ENCODE measurements at regions not wholly inside any gene's neighbourhood (a gene's known extent, or its start where the extent isn't known, plus 50 kb on each side); places are given as distances from the start of the nearest gene placed in this dataset.

DNA sequence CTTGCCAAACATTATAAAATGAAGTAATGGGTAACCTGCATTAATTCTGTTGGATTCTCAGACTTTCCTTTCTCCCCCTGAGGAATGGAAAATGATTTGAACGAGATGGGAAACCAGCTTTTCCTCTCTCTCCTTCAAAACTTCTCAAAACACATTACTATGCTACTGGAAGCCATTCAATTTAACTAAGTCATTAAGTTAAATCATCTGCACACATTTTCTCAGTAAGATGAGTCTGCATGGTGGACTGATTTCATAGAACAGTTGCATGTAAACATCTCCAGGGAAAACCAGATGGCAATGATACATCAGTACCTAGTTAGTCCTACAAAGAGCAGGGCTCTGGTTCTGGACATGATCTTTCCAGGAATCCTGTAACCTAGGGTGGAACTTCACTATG is 59.9 kb downstream of the BMP4 start:
- no peak for DNase-seq (ENCODE audit: low read depth in 3 of 3, low spot score in 2 of 3)

DNA sequence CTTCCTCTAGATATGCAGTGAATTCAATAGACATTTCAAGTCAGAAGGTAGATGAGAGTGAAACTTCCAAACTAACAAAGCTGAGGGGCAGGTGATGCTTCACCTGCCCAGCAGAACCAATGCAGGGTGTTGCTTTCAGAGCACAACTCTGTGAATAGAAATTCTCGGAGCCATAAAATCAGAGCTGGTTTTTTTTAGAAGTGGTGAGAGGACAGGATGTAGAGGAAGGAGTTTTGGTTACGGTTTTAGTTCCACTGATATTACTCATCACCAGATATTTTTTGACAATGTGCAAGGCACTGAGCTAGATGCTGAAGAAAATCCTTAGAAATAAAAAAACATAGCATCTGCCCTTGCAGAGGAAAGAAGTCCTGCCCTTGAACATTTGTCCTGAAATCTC is 62.2 kb downstream of the BMP4 start:
- DNase-seq (ENCODE audit: low read depth in 3 of 3, low spot score in 2 of 3) = no peak

DNA sequence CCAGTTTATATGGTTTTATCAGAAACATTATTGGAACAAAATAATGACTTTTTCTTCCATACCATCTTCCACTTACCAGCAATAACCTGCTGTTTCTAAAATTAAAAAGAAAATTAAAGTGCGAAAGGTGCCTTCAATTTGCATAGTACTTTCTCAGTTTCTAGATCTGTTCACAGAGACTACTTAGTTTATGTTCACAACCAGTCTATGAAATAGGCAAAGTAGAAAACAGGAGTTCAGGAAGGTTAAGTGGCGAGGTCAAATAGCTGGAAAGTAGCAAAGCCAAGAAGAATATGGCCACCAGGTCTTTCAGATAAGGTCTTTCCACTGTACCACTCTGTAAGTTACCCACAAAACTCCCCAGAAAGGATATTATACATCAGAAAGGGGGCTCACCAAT is 63.3 kb downstream of the BMP4 start:
- no peak for DNase-seq (ENCODE audit: low read depth in 3 of 3, low spot score in 2 of 3)

DNA sequence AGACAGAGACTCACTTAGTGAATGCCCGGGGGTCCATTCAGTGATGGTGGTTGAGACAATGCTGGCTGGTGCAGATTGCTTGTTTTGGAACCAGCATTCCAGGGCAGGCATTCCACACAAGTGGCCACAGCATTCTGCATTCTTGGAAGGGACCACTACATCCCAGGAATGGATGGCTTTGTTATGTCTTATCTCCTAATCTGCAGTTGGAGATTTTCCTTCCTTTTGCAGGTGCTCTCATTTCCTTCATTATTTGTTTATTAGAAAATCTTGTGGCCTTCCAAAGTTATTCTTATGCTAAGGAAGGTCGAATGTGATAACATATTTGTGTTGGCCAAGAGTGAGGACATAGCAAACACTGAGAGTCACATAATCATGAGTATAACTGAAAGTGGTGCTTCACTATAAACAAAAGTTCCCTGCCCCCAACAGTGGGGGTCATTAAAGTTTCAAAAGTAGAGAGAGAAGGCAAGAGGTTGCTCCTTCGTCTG is 66.0 kb downstream of the BMP4 start:
- DNase-seq (ENCODE audit: low read depth in 3 of 3, low spot score in 2 of 3) = no peak

DNA sequence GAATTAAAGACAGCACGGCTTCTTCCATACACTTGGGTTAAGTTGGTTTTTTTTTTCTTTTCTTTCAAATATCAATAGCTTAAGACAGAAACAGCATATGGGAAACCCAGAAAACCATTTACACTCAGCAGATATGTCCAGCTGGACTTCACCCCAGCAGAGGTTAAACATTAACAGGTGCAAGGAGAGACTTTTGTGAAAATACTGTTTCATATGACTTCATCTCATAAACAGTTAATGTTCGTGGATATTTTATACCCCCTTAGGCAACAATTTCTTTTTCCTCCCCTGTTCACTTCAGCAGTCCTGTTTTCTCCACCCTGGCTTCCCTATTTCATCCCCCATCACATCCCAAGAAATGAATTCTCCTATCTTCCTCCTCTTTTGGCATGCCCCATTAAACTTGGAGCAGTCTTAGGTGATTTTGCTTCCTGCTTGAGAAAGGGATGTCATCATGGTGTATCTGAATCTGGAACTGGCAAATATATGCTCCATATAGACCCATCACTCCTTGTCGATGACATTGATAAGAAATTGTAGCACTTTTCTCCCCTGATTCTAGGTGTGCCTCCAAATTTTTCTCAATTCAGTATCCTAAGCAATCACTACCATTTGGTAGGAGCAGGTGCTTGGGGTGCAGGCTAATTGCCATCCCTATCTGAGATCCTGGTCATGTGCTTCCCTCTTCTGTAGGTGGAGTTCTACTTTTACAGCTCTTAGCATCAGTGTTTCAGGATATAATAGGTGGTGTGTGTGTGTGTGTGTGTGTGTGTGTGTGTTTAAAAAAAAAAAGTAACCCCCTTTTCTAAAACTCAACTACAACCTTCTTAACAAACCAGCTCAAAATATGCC is 67.9 kb downstream of the BMP4 start:
- no peak for DNase-seq (ENCODE audit: low read depth in 3 of 3, low spot score in 2 of 3)

DNA sequence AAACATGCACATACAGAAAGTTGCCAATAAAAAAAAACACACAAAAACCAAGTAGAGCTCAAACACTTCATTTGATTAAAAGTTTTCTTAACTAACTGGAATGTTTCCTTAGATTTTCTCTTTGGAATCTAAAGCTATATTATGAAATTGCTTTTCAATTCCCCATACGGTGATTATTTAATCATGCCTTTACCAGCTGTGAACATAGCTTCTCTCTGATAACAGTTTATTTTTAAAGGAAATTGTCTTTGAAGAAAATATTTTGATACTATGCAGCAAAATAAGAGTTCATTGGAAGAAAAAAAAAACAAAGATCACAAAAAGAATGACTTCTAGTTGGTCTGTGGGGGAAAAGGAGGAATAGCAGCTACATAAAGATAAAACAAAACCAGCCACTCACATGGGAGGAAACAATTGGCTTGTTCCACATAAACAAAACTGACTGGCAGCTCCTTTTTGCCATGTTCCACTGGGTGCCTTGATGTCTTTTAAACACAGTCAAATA is 71.4 kb downstream of the BMP4 start:
- DNase-seq (ENCODE audit: low read depth in 3 of 3, low spot score in 2 of 3) = no peak

DNA sequence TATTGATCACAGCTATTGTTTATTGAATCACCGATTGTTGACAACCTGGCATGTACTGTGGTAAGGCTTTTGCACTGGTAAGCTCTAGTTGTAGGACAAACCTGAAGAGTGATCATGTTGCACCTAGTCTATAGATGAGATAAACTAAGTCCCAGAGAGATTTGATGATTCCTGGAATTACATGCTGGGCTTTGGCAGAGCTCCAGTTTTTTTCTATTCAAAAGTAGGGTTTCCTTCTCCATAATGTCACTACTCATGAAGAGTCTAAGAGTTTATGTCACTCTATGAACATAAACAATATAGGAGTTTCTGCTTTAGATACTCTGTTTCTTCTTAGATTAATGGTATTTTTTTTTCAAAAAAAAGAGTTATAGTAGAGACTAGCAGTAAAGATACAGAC is 72.0 kb downstream of the BMP4 start:
- no peak for DNase-seq (ENCODE audit: low read depth in 3 of 3, low spot score in 2 of 3)

DNA sequence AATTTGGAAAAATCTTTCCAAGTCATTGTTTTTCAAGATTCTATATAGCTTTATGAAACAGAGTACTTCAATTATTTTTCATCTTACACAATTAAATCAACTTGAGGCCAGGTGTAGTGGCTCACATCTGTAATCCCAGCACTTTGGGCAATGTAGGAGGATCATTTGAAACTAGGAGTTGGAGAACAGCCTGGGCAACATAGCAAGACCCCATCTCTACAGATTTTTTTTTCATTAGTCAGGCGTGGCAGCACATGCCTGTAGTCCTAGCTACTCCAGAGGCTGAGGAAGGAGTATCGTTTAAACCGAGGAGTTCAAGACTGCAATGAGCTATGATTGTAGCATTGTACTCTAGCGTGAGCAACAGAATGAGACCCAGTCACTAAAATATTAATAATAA is 72.9 kb downstream of the BMP4 start:
- no peak for DNase-seq (ENCODE audit: low read depth in 3 of 3, low spot score in 2 of 3)

DNA sequence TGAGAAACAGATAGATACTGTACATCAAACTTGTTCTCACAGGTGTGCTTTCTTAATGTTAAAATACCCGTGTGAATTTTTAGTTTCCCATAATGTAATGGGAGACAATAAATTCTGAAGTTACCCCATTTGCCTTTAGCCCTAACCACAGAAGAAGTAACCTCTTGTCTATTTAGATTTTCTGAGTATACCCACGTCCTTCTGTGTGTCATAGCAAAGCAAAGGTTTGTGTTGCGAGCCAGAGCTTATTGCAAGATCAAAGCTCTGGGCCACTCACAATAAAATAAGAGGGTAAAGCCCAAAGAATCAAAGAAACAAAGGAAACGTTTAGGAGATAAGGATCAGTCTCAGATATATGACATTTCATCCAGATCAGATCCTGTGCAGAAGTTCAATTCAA is 73.9 kb downstream of the BMP4 start:
- no peak for DNase-seq (ENCODE audit: low read depth in 3 of 3, low spot score in 2 of 3)

DNA sequence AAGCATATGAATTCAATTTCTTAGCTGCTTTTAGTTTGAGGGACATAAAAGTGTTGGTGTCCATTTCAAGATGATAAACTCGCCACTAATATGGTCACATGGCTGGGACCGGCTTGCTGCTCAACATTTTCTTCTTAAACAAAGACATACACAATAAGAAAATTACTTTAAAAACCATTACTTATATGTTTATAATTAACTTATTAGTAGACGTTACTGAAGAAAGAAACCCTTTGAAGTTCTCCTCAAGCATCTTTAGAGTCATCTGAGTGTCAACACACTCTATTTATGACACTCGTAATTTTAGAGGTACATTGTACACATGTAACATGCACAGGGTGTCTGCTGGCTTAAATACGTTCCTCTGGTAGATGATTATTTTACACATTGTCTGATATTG is 74.7 kb downstream of the BMP4 start:
- DNase-seq (ENCODE audit: low read depth in 3 of 3, low spot score in 2 of 3) = no peak

DNA sequence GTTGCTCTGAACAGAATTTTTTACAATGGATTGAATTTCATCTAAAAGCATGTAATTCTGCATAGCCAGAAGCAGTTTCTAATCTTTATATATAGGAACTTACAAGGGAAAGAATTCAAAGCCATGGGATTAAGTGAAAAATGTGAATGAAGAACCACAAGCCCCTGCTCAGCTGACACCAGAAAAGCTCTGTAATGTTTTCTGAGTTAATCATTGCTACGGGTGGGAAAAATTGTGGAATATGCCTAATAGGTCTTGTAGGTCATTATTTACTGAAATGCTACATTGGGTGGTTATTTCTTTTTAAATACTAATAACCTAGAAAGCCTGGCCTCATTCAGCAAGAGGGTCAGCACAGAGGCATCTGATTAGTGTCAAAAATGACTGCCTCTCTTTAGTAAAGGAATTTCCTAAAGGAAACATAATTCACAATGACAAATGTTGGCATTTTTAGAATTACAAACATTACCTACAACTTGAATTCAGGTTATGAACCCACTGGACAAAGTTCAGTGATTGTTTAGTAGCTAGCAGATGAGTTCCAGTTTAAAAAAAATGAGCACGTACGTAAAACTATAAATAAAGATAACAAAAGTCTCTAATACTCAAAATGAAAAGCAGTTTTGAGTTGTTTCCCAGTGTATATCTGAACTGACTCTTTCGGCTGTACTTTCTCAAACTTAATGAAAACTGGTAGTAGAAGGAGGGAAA is 75.3 kb downstream of the BMP4 start:
- no peak for DNase-seq (ENCODE audit: low read depth in 3 of 3, low spot score in 2 of 3)

DNA sequence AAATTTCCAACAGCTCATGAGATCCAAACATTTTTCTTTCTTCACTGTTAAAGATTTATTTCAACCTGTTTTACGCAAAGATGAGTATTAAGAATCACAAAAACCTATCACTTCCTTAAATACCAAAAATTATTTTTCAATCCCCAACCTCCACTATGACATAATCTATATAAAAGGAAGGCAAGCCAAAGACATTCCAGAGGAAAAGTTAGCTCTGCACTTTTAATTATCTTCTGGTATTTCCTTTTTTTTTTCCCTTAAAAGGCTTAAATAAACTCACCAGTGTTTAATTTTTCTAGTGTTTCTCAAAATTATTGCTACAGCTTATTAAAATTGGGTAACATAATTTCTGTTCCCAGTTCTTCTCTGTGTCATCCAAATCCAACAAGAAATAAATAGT is 75.9 kb downstream of the BMP4 start:
- no peak for DNase-seq (ENCODE audit: low read depth in 3 of 3, low spot score in 2 of 3)

DNA sequence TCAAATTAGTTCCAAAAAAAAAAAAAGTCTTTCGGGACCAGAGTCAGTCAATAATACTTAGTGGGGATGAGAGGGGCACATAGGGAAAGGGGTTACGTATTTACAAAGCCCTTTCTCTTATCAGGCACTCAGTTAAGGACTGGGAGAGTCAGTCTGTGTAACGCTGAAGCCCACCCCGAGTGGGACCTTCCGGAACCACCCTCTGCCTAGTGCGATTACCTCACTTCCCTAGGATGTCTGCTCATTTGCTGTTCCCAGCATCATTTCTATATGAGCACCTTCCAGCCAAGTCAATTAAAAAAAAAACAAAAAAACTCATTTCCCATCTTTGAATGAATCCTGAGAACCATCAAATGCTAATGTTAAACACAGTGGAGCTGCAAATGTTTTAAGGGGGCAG is 76.9 kb downstream of the BMP4 start:
- DNase-seq (ENCODE audit: low read depth in 3 of 3, low spot score in 2 of 3) = no peak

DNA sequence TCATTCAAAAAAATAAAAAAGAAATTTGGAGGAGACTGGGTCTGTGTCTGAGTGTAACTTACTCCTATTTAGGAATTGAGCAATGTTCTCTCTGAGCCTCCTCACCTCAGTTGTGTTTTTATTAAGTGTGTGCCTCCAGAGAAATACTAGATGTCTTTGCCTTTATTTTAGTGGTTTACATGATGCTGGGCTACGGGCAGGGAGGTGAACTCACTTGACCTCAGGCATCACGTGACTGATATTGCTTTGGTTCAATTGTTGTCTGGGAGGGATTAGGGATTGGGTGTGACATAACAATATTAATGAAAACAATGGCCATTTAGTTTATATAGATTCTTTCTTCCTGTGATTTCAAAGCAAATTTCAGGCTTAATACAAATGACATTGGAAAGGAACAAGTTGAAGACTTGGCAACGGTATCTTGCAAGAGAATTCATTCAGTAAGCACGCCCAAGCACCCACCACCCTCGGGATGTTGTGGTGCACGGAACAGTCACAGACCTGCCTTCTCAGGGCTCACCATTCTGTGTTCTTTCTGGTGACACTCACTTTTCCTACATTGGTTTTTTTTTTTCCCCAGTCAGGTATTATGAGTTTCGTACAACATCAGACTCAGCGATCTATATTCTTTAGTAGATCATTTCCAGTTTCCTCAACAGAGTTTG is 77.5 kb downstream of the BMP4 start:
- no peak for DNase-seq (ENCODE audit: low read depth in 3 of 3, low spot score in 2 of 3)

DNA sequence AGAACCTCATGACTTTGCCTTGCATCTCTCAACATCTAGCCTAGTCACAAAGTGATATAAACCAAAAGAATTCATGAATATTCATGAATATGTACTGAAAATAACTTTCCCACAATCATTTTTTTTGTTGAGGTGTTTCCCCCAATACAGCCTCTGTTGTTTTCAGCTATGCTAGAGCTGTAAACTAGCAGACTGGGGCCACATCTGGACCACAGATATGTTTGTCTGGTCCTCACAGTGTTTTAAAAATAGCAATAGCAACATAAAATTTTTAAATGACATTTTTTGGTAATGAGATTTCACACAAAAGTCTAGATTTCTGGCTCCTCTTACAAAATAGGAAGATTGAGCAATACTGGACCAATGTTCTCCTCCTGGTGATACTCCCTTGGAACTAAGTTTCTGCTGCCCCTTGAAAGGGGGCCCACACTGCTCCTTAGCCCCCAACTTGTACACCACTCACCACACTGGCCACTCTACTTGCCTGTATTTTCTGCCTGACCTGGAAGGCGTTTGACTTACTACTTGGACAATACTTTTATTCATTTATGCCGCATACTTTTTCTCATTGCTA is 81.2 kb downstream of the BMP4 start:
- DNase-seq (ENCODE audit: low read depth in 3 of 3, low spot score in 2 of 3) = no peak

DNA sequence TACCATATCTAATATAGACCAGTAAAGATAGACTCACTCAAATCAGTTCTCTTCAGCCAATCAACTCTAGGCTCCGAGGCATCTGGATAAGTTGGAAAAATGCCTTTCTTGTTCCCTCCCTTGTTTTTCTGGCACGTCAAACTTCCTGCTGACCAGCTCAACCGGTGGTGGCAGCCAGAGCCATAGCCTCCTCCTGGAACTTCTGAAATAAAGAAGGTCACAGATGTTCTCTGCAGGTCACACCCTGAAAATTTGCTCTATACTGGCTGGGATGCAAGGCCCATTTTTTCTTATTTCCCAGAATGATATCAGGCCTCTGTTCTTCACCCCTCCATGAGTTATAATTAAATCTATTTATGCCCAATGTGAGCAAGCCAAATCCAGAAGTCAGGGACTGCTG is 81.9 kb downstream of the BMP4 start:
- DNase-seq (ENCODE audit: low read depth in 3 of 3, low spot score in 2 of 3) = no peak

DNA sequence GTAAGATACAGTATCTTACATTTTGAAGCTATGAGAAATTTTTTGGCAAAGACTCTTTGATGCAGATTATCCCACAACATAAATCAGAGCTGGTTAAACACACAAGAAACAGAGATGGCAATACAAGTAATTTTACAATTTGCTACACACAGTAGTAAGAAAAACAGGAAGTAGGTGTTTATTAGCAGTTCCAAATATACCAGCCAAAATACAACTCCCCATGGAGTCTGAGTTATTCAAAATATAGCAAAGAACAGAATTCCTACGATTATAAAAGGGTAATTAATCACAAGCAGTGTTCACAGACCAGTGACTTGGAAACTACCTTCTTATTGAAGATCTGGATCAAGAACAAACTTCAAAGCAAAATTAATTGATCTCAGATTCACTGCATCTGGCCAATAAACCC is 83.9 kb downstream of the BMP4 start:
- DNase-seq (ENCODE audit: low read depth in 3 of 3, low spot score in 2 of 3) = no peak

DNA sequence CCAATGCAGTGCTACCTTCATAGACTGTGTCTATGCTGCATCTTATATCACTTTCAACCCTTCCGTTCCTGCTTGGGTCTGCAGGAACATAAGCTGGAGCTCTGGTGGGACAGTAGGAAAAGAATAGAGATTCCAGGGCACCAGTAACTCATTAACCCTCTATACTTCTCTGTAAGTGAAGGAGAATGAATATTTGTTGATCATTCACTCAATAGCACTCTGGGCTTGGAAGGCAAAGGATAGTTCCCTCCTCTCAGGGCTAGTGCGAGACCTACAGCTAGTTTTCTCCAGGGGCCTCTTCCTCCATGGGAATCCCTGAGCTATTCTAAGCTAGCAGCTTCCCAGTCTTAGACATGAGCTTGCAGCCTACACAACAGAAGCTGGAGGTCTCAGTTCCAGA is 84.7 kb downstream of the BMP4 start:
- DNase-seq (ENCODE audit: low read depth in 3 of 3, low spot score in 2 of 3) = no peak

DNA sequence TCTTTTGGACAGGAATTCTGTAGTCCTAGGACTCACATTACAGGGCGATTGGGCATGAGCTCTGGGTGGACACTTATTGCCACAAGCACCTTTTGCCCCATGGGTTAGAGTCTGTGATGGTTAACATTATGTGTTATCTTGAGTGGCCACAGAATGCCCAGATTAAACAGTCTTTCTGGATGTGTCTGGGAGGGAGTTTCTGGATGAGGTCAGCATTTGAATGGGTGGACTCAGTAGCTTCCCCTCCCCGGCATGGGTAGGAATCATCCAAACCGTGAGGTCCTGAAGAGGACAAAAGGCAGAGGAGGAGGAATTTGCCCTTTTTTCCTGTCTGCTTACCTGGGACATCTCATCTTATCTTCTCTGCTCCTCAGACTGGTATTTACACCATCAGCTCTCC is 85.6 kb downstream of the BMP4 start:
- no peak for DNase-seq (ENCODE audit: low read depth in 3 of 3, low spot score in 2 of 3)

DNA sequence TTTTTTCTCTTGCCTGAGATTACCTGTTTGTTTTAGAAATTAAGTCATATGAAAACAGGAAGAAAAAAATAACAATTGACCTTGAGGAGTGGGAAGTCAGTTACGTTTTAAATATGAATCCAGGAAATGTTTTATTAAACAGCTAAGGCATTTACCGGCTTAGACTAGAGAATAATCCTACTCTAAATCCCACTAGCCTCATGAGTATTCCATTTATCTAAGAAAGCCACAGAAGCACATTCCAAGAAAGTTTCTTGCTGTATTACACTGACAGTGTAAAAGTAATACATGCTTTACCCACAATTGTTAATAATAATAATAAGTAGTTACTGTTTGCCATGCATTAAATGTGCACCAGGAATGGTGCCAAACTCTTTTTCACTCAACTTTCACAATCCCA is 90.9 kb downstream of the BMP4 start:
- no peak for DNase-seq (ENCODE audit: low read depth in 3 of 3, low spot score in 2 of 3)

DNA sequence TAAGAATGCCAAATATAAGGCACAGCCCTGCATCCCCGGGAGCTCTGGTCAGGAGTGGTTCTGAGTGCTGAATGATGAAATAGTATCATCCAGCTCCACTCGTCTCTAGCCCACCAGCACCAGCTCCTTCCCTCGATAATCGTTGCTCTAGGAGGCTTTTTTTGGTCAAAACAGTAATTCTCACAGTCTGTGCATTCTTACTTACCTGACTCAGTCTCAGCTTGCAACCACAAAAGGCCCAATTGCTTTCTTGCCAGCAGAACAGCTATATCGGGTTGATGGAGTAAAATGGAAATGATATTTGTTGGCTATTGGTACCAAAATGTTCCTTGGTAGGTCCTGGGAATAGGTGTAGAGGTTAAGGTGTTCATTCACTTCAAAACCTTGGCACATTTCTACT is 94.8 kb downstream of the BMP4 start:
- no peak for DNase-seq (ENCODE audit: low read depth in 3 of 3, low spot score in 2 of 3)
